CD4-positive, alpha-beta T cell treated with Interleukin-6 at 100 ng/mL for 8 hours (primary cell): ENCODE measurements at regions not wholly inside any gene's neighbourhood (a gene's known extent, or its start where the extent isn't known, plus 50 kb on each side); places are given as distances from the start of the nearest gene placed in this dataset.
A peak's percentile ranks its signal among the peaks of the same experiment; 100 is the strongest.
"Not testable (repeated sequence)": the region's sequence is repeated elsewhere in the genome, so short reads cannot be mapped to it uniquely, and the experiment has no call there.

Source experiments
- DNase-seq: peaks from one replicate; pipeline ENCODE4 v3.0.0-alpha.2; 2020; ENCODE audit warnings: mixed read lengths, low spot score

- peak; percentile 1 for DNase-seq
Measured at GRCh38 chr12:59149995-59150642, 229.8 kb upstream of the LRIG3 start.

GRCh38 chr12:59147791-59148190 is 227.5 kb upstream of the LRIG3 start:
- DNase-seq, result no peak

- DNase-seq, result no peak
Measured at GRCh38 chr12:59142183-59142790, 222.0 kb upstream of the LRIG3 start.

DNA sequence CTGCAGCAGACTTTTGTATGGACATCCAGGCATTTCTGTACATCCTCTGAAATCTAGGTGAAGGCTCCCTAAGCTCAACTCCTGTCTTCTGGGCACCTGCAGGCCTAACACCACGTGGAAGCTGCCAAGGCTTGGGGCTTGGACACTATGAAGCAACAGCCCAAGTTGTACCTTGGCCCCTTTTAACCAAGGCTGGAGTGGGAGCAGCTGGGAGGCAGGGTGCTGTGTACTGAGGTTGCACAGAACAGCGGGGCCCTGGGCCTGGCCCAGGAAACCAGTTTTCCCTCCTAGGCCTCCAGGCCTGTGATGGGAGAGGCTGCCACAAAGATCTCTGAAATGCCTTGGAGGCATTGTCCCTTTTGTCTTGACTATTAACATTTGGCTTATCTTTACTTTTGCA is 214.4 kb upstream of the LRIG3 start:
- no peak for DNase-seq

DNA sequence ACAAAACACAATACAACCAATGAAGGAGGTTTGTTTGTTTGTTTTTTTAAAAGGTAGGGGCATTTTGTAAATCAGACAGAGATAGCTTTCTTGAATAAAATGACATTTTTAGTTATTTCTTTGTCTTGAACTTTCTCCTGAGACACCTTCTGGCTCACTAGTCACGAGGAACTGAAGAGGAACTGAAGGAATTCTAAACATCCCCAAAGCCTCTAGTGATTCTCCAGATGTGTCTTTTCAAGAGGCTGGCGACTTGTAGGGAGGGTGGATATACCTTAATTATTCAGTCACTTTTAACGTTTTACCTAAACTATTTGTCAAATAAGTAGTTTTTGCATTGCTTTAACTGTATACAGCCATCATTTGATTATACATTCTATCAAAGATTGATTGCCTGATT is 211.2 kb upstream of the LRIG3 start:
- no peak for DNase-seq

GRCh38 chr12:59122784-59123183 is 202.5 kb upstream of the LRIG3 start:
- no peak for DNase-seq

GRCh38 chr12:59121451-59121850 is 201.1 kb upstream of the LRIG3 start:
- no peak for DNase-seq

DNA sequence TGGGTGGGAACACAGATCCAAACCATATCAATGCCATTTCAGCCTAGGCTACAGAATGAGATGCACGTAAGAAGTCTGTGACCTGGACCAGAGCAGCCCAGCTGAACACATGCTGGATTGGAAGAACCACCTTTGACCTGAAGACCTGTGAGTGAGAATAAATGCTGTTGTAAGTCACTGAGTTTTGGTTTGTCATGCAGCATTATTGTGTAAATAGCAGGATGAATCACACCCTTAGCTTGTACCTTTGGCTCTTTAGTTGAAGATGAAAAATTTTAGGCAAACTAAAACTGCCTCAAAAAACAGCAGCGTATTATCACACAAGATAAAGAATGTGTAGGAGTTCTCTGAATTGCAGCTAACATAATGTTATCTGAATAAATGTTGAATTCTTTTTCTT is 199.4 kb upstream of the LRIG3 start:
- no peak for DNase-seq

GRCh38 chr12:59118356-59118755 is 198.1 kb upstream of the LRIG3 start:
- DNase-seq, result no peak

DNA sequence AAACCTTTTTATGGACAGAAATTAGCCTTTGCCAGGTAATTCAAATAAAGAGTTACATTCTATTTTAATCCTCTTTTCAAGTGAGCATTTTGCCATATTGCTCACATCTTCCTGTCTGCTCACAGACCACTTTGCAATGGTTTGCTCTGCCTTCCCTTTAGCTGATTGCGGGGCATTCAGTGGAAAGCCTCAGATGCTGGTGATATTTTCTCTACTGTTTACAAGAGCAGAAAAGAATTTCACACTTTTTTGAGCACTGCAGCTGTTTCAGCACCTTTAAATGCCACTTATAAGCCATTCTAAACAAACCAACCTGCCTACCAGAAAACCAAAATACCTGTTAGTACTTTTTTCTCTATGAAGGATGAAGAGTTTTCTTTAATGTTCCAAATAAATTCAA is 195.7 kb upstream of the LRIG3 start:
- DNase-seq, result no peak

DNA sequence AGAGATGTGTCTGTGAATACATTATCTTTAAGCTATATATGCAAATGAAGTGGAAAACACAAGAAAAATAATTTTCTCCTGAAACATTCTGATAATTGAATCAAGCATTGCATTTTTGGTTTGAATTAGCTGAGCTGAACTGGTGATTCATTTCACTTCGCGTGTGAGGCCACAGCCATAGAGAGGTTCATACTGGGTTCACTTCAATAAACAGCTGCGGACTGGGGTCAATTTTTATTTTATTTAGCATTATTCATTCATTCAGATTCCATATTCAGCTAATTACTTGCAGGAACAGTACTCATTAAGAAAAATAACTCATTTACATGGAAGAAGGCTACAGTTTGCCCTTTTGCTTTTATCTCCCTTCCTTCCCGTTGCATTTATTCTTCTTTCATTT is 195.2 kb upstream of the LRIG3 start:
- no peak for DNase-seq

DNA sequence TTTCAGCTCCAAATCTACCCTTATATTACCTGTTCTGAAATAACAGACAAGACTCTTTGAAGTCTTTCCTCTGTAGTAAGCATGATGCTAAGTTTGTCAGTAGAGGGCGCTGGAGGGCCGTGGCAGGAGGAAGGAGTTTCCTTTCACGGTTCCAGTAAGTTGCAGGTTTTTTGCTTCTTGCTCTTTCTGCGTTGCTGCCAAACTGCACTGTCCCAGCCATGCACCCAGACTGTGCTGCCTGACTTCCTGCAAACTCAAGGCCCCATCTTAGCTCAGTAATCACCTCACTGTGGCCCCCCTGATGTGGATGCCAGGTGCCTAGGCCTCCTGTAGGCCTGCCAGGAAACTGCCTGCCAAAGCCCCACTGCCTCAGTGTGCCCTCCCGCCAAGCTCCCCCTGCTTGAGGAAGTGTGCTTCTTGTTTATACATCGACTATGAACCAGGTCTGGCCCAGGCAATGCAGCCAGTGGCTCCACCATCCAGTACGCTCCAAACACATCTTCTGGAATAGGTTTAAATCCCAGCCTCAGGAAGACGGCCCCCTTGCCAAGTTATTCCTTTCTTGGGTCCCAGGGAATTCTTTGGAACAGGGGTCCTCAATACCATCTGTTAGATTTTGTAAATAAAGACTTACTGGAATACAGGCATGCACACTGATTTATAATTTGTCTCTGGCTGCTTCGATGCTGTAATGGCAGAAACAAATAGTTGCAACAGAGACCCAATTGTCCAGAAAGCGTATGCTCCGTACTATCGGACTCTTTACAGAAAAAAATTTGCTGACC is 193.7 kb upstream of the LRIG3 start:
- DNase-seq, result no peak

- DNase-seq, result no peak
Measured at GRCh38 chr12:59111851-59112250, 191.5 kb upstream of the LRIG3 start.

GRCh38 chr12:59108516-59108915 is 188.2 kb upstream of the LRIG3 start:
- DNase-seq, result not testable (repeated sequence)

DNA sequence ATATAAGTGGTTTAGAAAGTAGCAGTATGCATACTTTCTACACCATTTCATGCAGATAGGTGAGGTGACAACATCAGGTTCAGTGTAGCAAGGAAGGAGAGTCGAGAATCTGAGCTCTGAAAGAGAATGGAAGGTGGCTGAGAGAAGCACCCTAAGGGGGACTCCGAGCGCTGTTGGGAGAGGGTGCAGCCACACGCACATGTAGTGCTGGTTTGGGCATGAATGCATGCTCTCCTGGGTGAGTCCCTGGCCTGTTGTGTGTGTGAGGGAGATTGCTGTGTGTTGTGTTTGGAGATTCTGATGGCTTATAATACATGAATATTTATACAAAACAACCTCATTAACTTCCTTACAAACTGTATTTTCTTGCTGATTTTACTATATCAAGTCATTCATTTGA is 180.3 kb upstream of the LRIG3 start:
- no peak for DNase-seq

DNA sequence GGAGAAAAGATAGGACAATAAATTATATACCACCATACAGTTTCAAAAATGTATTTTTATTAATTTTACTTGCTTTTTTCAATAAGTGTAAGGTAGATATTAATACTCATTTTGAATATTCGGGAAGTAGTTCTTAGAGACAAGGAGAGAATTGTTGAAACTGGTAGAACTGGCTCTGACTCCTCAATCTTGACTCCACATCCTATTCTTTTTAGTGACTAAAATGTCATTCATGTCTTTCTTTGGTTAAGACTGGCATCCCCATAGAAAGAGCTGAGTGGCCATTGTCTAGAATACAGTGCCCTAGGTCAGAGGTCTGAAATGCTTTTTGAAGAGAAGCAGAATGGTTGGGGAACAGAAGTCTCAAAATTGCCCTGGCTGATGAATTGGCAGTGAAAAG is 177.6 kb upstream of the LRIG3 start:
- no peak for DNase-seq

GRCh38 chr12:59096246-59096645 is 175.9 kb upstream of the LRIG3 start:
- no peak for DNase-seq

DNA sequence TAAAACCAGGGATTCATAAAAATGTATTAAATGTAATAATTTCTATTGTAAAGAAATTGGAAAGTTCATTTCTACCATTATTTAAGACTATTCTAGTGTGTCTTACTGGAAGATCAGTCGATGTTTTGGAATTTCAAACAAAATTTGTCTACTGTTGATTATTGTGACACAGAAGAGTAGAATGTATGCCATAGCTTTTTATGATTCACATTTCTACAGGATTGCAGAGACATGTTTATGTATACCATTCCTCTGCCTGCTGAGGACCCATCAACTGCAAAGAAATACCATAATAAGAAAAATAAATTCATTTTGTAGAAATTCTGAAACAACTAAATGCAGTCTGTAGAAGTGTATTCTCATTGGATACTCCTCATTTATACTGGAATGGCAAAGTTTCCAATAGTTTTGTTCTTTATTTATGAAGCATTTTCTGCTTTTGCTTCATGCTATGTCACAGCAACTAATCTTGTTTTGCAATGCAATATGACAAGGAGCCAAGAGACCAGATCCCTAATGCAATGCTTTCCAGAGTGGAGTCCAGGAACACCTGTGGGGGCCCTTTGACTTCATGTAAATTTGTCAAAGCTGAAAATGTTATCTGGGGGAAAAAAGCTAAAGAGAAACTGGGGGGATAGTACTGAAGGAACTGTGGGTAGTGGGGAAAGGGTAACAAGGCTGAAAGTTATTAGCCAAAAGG is 172.9 kb upstream of the LRIG3 start:
- no peak for DNase-seq

- no peak for DNase-seq
Measured at GRCh38 chr12:59088673-59089072, 168.4 kb upstream of the LRIG3 start.

- no peak for DNase-seq
Measured at GRCh38 chr12:59087691-59088090, 167.4 kb upstream of the LRIG3 start.

GRCh38 chr12:59087077-59087673 is 166.9 kb upstream of the LRIG3 start:
- no peak for DNase-seq

GRCh38 chr12:59086126-59086525 is 165.8 kb upstream of the LRIG3 start:
- no peak for DNase-seq
